Dedifferentiated amniotic fluid mesenchymal stem cell (primary cell): ENCODE measurements at regions not wholly inside any gene's neighbourhood (a gene's known extent, or its start where the extent isn't known, plus 50 kb on each side); places are given as distances from the start of the nearest gene placed in this dataset.

Experiments
- DNase-seq: peaks from one replicate; pipeline ENCODE4 v3.0.0-alpha.2; 2016; ENCODE audit errors: extremely low spot score

DNA sequence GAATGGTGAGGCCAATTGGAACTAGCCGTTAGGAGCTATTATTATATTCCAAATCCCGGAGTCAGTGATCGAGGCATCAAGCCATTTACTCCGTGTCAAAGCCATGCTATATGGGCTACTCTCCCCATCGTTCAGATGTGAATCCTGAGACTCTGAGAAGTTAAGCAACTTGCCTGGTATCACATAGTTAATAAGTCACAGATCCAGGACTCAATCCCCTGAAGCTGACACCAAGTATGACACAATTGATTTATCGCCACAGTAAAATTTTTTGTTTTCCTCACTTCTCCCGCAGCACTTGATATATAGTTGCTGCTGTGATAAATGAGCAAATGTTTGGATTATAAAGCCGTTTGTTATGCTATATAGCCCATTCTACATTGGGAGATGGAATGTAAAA lies 50.8 kb upstream of the TSHZ2 start:
- DNase-seq = no peak

DNA sequence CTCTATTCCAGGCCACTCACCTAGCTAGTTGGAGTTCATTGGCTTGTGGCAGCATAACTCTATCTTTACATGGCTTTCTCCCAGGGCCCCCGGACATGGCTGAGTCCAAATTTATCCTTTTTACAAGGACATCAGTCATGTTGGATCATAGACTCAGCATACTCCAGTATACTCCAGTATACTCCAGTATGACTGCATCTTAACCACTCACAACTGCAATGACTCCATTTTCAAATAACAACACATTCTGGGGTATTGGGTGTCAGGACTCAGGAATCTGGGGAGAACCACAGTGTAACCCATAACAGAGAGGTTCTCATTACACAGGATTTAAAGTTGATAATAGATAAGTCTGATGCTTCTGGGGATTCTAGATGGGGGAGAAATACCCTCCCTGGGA lies 53.8 kb upstream of the TSHZ2 start:
- DNase-seq = no peak

DNA sequence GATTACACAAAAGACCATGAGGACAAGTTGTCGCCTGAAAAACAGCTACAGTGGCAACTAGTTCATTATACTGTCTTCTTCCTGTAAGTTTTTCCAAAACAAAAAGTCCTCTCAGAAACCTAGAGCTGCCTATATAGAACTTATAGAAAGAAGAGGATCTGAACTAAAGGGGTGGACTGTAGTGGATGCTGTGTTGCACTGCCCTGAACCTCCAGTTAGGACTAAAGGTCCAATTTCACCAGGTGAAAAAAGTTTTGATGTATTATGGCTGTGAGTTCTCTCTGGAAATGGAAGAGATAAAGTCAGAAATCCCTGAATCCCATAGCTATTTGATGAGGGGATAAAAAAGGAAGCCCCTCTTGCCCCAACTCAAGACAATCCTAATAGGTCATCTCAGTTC lies 56.6 kb upstream of the TSHZ2 start:
- DNase-seq = no peak

DNA sequence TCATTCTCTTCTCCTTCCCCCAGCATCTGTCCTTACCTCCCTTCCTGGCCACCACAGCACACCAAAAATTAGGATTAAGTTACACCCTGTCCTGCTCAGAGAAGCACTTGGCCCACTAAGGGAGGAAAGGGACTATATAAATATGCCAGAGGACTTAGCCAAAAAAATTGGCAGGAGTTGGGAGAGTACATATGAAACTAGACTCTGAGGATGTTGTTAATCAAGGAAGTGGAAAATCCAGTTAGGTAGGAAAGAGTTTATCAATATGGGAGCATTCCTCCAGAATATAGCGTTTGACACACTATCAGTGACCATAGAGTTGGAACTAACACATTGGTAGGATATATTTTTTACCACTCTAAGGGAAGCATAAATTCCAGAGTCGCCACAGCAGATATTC lies 57.3 kb upstream of the TSHZ2 start:
- no peak for DNase-seq

DNA sequence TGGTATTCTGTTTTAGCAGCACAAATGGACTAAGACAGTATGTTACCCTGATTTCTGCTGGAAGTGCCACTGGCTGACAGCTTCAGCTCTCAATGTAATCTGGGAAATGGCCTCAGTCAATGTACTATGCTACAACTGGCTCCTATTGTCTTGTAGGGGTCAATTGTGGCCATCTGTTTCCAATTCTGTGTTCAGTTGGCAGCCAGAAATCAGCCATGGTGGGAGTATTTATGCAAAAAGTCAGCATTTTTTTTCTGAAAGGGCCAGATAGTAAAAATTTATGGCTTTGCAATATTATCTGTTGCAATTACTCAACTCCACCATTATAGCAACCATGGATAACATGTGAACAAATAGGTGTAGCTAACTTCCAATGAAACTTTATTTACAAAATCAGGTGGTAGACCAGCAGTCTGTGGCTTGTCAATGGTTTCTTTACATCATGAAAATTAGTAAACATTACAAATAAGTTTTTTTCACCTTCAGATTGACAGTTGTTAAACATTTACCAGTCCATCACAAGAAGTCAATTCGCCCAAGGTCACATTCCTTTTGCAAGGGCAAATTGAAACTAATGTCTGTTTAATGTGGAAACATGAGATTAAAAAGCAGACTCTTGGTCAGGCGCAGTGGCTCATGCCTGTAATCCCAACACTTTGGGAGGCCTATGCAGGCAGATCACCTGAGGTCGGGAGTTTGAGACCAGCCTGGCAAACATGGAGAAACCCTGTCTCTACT lies 58.3 kb upstream of the TSHZ2 start:
- no peak for DNase-seq

DNA sequence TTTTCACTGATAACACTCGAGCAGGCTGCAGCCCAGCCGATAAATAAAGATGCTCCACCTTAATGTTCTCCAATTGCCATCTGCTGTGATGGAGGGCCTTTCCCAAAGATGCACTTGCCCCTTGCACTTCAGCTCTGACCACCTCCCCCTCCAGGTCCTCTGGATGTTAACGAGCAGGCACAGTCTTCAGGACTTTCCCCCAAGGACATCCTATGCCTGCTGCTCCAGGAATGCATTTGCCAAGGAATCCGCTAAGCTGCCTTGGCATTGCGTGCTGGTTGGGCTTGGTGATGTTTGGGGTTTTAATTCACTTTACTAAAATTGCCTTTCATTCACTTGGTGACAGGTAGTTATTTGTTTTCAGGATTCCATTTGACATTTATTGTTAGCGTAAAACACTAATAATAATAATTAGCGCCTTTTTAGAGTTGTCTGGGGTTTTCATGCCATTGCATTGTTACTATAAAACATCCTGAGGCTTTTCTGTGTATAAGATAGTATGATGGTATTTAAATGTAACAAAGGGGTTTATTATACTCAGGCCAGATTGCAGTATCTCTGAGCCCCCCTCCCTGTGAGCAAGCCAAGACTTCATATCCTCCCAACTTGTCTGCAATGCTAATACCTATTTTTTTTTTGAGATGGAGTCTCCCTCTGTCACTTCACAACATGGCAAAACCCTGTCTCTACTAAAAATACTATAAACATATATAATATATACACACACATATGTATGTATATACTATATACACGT lies 66.7 kb upstream of the TSHZ2 start:
- no peak for DNase-seq

DNA sequence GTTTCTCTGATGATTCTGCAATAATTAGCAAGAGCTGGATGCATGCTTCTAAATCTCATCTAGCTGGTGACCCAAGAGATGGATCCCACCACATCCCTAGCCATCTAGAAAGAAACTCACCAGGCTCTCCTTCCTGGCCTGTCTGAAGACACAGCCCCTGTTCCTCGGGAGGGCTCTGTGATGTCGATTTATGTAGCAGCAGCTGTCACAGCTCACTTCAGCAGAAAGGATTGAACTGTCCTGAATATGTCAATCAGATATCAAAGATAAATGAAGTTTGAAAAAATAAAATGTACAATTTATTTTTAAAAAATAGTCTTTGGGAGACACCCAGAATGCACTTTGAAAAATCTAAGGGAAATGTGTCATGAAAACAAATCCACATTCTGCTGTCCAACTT lies 67.3 kb upstream of the TSHZ2 start:
- no peak for DNase-seq

DNA sequence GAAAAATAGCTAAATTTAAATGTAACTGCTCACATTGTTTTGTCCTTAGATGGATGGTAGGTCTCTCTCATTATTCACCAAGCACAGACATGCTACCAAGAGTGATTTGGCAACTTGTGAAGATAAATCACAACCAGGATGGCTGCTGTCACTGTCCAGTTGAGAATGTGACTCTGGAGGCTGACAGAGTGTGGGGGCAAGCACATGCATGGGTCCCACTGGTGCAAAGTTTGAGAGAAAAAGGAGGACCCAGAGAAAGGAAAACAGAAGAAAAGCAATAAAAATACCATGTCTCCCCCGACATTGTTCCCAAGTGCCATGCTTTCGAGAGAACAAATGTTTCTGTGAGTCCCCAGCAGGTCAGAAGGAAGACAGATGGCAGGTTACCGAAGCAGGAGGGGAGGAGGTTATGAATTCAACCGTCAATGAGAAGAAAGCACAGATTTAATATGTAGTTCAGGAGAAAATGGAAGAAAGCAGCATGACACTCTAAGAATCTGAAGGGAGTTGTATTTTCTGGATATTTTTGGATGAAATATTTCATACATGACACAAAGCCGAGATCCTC lies 73.0 kb upstream of the TSHZ2 start:
- no peak for DNase-seq

DNA sequence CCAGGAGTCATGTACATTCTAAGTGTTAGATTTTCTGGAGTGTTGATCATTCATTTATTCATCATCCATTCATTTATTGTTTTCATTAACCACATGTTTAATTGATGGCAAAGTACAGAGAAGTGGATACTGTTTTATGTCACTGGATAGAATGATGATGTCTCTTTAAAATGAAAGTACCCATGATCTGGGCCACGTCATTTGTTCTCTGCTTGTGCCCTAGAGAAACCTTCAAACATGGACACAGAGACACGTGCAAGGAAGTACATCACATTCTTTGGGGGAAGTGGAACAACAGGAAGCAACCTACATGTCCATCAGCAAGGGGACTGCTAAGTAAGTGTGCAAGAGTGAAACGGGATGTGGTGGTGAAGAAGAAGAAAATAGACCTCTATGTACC lies 75.8 kb upstream of the TSHZ2 start:
- no peak for DNase-seq

DNA sequence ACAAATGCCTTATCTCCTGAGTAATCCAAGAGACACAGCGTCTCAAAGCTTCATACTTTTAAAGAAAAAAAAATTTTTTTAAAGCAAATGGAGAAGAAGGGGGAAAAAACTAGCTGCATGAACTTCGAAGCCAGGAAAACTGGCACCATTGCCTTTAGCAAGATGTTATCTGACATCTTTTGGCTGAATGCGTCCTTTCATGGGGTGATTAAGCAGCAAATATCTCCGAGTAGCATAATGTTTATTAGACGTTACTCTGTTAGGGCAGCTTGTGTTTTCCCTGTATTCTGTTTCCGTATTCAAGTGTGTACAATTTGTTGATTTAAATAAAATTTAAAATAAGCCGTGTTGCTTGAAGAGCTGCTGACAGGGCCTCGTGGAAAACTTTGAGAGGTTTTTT lies 76.5 kb upstream of the TSHZ2 start:
- no peak for DNase-seq

DNA sequence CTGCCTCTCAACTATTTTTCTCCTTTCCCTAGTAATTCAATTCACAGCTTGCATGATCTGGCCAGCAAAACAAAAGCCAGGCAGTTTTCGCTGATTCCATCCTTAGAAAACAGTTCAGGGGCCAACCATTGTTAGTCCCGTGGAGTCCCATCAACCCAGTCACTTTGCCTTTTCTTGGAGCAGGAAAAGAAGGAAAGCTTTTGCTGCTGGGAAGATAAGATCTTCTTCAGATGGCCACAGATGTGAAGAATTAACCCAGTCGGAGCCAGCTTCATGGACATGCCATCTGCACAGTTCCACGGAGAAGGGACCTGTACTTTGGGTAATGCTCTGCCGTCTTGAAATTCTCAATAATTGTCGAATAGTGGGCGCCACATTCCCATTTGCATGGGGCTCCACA lies 76.9 kb upstream of the TSHZ2 start:
- DNase-seq = no peak

DNA sequence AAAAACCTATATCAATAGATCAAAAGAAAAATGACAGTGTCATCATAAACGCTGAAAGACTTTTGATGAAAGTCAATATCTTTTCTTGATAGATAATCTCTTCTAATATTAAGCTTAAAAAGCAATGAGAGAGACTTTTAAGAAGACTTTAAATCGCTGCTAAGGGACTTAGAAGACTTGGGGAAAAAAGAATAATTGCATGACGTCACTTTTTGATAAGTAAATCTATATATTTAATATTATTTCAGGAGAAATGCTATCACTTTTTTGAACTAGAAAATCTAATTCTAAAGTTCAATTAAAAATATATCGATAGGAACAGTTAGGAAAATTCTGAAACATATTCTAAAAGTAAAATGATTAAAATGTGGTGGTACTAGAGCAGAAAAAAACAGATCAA lies 78.7 kb upstream of the TSHZ2 start:
- DNase-seq = no peak

DNA sequence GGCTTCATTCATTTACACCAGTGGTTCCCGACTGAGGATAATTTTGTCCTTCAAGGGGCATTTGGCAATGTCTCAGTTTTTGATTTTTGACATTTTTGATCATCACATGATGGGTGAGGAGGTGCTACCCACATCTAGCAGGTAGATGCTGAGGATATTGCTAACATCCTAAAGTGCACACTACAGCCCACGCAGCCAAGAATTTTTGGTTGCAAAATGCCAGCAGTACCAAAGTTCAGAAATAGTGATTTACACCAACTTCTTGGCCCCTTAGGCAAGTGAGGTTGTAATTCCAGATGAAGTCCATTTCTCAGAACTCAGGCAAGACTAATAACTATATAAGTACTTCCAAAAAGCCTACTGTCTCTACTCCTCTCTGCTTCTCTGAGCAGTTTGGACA lies 80.1 kb upstream of the TSHZ2 start:
- no peak for DNase-seq

DNA sequence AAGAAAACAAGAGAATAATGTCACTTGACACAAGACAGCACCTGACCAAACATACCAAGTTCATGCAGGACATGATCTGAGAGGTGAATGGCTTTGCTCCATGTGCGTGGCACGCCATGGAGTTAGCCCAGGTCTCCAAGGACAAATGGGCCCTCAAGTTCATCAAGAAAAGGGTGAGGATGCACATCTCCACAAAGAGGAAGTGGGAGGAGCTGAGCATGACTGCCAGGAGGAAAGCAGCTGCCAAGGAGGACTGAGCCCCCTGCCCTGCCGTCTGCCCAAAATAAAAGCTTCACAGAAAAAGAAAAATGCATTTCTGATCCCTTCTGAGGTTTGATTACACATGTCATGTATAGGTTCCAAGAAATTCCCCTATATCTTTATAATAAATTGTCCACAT lies 82.0 kb upstream of the TSHZ2 start:
- no peak for DNase-seq

DNA sequence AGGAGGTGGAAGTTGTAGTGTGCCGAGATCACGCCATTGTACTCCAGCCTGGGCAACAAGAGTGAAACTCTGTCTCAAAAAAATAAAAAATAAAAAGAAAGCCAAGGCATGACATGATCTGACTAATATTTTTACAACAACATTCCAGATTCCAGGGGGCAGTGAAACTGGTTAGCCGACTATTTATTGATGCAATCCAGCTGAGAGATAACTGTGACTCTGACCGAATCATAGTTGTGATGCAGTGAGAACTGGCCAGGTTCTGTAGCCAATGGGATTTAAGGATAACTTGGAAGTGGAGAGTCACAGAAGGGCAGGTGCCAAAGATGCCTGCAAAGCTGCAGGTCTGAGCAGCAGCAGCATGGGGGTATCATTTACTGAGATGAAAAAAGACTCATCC lies 82.9 kb upstream of the TSHZ2 start:
- DNase-seq = no peak

DNA sequence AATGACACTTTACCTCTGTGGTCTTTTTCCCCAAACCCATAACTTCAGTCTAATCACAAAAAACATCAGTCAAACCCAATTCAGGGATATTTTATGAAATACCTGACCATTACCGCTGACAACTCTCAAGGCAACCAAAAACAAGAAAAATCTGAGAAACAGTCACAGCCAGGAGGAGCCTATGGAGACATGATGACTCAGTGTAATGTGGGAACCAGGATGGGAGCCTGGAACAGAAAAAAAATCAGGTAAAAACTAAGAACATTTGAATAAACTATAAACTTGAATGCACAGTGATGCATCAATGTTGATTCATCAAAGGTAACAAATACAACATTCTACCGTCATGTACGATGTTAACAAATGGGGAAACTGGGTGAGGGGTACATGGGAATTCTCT lies 84.1 kb upstream of the TSHZ2 start:
- no peak for DNase-seq

DNA sequence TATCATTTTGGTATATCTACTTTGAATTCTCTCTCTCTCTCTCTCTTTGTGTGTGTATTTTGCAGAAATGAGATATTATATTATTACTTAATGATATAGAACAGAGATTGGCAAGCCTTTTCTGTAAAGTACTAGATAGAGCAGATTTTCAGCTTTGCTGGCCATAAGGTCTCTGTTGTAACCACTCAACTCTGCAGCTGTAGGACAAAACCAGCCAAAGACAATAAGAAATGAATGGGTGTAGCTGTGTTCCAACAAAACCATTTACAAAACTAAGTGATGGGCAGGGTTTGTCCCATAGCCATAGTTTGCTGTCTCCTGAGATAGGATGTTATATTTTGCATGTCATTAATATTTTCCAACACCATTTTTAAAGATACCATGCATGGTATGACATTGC lies 91.2 kb upstream of the TSHZ2 start:
- DNase-seq = no peak

DNA sequence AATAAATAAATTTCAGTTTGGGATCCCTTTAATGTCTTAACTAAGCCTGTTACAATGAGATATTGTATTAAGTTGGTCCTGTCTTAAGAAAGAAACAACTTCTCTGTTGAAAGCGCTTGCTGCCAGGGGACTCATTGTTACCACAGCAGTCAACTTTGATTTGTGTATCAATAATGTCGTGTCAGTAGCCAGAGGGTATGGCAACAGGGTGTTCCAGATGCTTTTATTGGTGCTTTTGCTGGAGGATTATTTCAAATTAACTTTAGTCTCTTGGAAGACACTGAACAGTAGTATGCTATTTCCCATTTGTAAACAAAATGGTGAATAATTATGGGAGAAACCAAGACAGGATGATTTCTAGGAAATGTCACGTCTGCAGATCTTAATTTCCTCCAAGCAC lies 91.9 kb upstream of the TSHZ2 start:
- DNase-seq = no peak

DNA sequence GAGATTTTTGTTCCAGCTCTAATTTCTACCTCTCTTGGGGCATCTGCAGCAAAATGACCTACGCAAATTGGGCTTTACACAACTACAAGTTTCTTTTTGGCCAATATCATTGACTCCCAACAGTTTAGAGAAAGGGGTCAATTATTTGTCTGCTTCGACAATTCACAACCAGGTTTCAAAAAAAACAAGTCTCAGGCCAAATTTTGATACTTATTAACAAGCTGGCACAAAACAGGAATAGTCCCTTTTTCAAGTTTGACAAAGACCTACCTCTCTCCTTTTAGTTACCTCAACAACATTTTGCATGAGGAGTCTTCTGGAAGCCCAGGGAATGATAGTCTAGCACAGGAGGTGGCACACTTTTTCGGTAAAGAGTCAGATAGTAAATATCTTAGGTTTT lies 97.9 kb upstream of the TSHZ2 start:
- DNase-seq = no peak

DNA sequence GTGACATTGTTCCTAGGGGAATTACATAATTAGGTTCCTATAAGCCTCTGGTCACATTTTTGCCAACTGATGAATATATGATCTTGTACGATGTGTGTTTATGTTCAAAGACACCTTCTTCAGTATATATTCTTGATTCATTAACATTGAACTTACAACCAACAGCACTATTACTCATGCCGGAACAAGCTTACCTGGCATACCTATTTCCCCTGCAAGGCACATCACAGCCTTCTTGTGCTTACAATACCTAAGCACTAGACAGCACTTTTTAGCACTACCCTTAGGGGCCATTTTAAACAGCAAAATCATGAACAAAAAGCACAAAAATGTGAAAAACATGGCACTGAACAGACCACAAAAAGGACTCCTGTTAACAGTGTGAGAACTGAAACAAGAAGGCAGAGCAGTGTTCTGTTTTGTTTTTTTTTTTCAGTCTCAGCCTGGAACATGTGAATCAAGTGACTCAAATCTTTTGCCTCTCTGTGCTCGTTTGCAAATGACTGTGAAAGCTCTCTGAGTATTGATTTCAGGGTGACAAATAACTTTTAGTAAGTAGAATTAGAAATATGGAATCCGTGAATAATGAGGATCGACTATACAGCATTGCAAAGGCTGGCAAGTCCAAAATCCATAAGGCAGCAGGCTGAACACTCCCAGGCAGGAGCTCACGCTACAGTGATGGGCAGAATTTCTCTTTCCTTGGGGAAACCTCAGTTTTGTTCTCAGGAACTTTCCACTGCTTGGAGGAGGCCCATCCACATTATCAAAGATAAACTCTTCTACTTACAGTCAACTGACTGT lies 102.3 kb upstream of the TSHZ2 start:
- no peak for DNase-seq

DNA sequence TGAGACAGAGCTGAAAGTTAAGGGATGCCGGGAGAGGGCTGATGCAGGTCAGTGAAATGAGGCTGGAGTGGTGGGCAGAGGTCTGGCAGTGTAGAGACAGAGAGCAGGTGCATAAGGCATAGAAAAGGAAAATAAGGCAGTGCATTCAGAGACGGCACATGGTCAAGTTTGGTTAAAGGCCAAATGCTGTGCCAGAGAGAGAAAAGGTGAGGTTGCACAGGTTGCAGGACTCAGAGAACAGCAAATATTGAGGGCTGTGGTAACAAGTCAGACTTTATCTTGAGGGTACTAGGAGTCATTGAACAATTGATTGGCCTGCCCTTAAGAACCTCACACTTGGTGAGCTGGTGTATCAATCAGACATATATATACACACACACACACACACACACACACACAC lies 102.9 kb upstream of the TSHZ2 start:
- no peak for DNase-seq

DNA sequence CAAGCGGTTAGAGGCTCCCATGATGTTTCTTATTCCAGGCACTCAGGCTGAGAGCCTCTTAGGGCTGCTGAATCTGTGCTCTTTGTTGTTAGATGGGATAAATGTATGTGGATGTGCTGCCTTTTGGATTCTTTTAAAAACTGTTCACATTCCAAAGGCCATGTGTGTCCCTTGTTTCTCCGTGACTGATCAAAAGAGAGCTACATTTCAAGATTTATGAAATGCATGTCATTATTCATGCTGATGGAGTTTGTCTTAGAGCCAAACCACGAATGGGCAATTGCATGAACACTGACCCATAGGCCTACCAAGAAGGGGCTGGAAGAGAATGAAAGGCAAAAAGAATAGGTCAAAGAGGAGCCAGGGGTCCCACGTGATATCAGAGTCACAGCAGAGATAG lies 104.9 kb upstream of the TSHZ2 start:
- DNase-seq = no peak
